ENCODE measurements at regions not wholly inside any gene's neighbourhood (a gene's known extent, or its start where the extent isn't known, plus 50 kb on each side); places are given as distances from the start of the nearest gene placed in this dataset.

GRCh38 chr11:109363682-109364081 lies 58.3 kb upstream of the C11orf87 start:
- H3K4me3 ChIP-seq (replicated peaks; ENCODE audit: low read depth, low read length), result no peak overlapping the region
- no peak for TF ChIP-seq CTCF (IDR thresholded peaks at IDR 0.05; ENCODE audit: low read depth, low read length, missing control alignments)
- no peak for DNase-seq (ENCODE audit: extremely low read depth, low read depth)

GRCh38 chr11:109364851-109365250 lies 57.1 kb upstream of the C11orf87 start:
- no peak overlapping the region for H3K4me3 ChIP-seq (replicated peaks; ENCODE audit: low read depth, low read length)
- TF ChIP-seq CTCF (IDR thresholded peaks at IDR 0.05; ENCODE audit: low read depth, low read length, missing control alignments), result no peak
- no peak for DNase-seq (ENCODE audit: extremely low read depth, low read depth)

- no peak overlapping the region for H3K4me3 ChIP-seq (replicated peaks; ENCODE audit: low read depth, low read length)
- no peak for DNase-seq (ENCODE audit: extremely low read depth, low read depth)
- no peak for TF ChIP-seq CTCF (IDR thresholded peaks at IDR 0.05; ENCODE audit: low read depth, low read length, missing control alignments)
Observed at GRCh38 chr11:109371444-109372176, 50.4 kb upstream of the C11orf87 start.
